ENCODE measurements at regions not wholly inside any gene's neighbourhood (a gene's known extent, or its start where the extent isn't known, plus 50 kb on each side); places are given as distances from the start of the nearest gene placed in this dataset.

GRCh38 chr3:159879146-159879545, 109.5 kb upstream of the IL12A start:
- Histone ChIP-seq H3K36me3 (replicated peaks; ENCODE audit: insufficient read depth, low read depth) (no peaks in the 10 kb centered on the region), H3K4me1 (ENCODE audit: insufficient read depth) (peaks cover 5% of the 10 kb centered on the region), H3K4me3 (no peak overlapping the region), H3K27me3 (no peaks in the 10 kb centered on the region), H3K79me2 (no peaks in the 10 kb centered on the region), H3K9me3 (ENCODE audit: low read depth) (no peaks in the 10 kb centered on the region), H3K9me2 (replicated peaks; ENCODE audit: insufficient read depth) (no peaks in the 10 kb centered on the region), H2AFZ (no peak overlapping the region), H4K20me1 (ENCODE audit: insufficient read depth, poor library complexity, severe bottlenecking) (no peaks in the 10 kb centered on the region), H3K4me2 (no peak overlapping the region), H3K27ac (no peak overlapping the region)
- TF ChIP-seq EZH2phosphoT487 (IDR thresholded peaks at IDR 0.05; ENCODE audit: low read depth, severe bottlenecking, unreplicated experiment) (no peak), EZH2 (IDR thresholded peaks at IDR 0.05; ENCODE audit: borderline replicate concordance) (no peak)
- TF ChIP-seq, protein P1, sequence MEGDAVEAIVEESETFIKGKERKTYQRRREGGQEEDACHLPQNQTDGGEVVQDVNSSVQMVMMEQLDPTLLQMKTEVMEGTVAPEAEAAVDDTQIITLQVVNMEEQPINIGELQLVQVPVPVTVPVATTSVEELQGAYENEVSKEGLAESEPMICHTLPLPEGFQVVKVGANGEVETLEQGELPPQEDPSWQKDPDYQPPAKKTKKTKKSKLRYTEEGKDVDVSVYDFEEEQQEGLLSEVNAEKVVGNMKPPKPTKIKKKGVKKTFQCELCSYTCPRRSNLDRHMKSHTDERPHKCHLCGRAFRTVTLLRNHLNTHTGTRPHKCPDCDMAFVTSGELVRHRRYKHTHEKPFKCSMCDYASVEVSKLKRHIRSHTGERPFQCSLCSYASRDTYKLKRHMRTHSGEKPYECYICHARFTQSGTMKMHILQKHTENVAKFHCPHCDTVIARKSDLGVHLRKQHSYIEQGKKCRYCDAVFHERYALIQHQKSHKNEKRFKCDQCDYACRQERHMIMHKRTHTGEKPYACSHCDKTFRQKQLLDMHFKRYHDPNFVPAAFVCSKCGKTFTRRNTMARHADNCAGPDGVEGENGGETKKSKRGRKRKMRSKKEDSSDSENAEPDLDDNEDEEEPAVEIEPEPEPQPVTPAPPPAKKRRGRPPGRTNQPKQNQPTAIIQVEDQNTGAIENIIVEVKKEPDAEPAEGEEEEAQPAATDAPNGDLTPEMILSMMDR (IDR thresholded peaks at IDR 0.05; ENCODE audit: poor library complexity) = no peak
- DNase-seq (ENCODE audit: low spot score) = no peak
- WGBS (ENCODE audit: low lambda C conversion rate, missing lambda C conversion rate) = 86% methylated on average over 2 of the region's 2 CpGs

DNA sequence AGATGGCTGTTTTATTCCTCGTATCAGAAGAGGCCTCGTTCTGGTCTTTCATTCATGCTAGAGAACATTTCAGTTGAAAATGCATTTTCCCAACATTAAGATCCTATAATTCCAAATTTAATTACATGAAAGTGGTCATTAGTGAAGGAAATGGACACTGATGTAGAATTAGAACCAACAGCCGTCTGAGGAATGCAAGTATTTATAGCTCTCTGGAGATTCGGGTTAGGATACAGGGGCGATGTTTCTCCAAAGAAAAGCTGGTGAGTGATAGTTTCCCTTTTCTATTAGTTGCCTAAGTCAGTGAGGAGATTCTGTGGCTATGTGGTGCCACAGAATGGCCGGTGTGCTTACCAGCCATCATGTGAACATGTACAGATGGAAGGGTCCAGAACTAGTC, 109.0 kb upstream of the IL12A start:
- no peaks in the 10 kb centered on the region for H3K79me2 ChIP-seq
- H3K4me2 ChIP-seq = no peak overlapping the region
- H3K9me3 ChIP-seq (ENCODE audit: low read depth) = no peaks in the 10 kb centered on the region
- DNase-seq (ENCODE audit: low spot score) = no peak
- no peak overlapping the region for H2AFZ ChIP-seq
- no peaks in the 10 kb centered on the region for H3K36me3 ChIP-seq (replicated peaks; ENCODE audit: insufficient read depth, low read depth)
- H3K4me3 ChIP-seq = no peak overlapping the region
- WGBS (ENCODE audit: low lambda C conversion rate, missing lambda C conversion rate) = 76% methylated on average over 6 of the region's 6 CpGs
- no peaks in the 10 kb centered on the region for H3K27me3 ChIP-seq
- H3K27ac ChIP-seq = no peak overlapping the region
- TF ChIP-seq, protein P1 (IDR thresholded peaks at IDR 0.05; ENCODE audit: poor library complexity) = no peak
- no peak for TF ChIP-seq EZH2 (IDR thresholded peaks at IDR 0.05; ENCODE audit: borderline replicate concordance)
- no peak for TF ChIP-seq EZH2phosphoT487 (IDR thresholded peaks at IDR 0.05; ENCODE audit: low read depth, severe bottlenecking, unreplicated experiment)
- H4K20me1 ChIP-seq (ENCODE audit: insufficient read depth, poor library complexity, severe bottlenecking) = no peaks in the 10 kb centered on the region
- no peaks in the 10 kb centered on the region for H3K9me2 ChIP-seq (replicated peaks; ENCODE audit: insufficient read depth)
- H3K4me1 ChIP-seq (ENCODE audit: insufficient read depth) = peaks cover 5% of the 10 kb centered on the region

- Histone ChIP-seq H2AFZ (no peak overlapping the region), H3K36me3 (replicated peaks; ENCODE audit: insufficient read depth, low read depth) (no peaks in the 10 kb centered on the region), H3K27me3 (no peaks in the 10 kb centered on the region), H3K4me1 (ENCODE audit: insufficient read depth) (peaks cover 5% of the 10 kb centered on the region), H3K79me2 (no peaks in the 10 kb centered on the region), H3K4me3 (no peak overlapping the region), H3K4me2 (no peak overlapping the region), H3K27ac (no peak overlapping the region), H3K9me3 (ENCODE audit: low read depth) (no peaks in the 10 kb centered on the region), H4K20me1 (ENCODE audit: insufficient read depth, poor library complexity, severe bottlenecking) (no peaks in the 10 kb centered on the region), H3K9me2 (replicated peaks; ENCODE audit: insufficient read depth) (no peaks in the 10 kb centered on the region)
- DNase-seq (ENCODE audit: low spot score) = no peak
- 93% methylated on average over 2 of the region's 2 CpGs for WGBS (ENCODE audit: low lambda C conversion rate, missing lambda C conversion rate)
- TF ChIP-seq, protein P1 (IDR thresholded peaks at IDR 0.05; ENCODE audit: poor library complexity) = no peak
- TF ChIP-seq EZH2phosphoT487 (IDR thresholded peaks at IDR 0.05; ENCODE audit: low read depth, severe bottlenecking, unreplicated experiment) = no peak
- TF ChIP-seq EZH2 (IDR thresholded peaks at IDR 0.05; ENCODE audit: borderline replicate concordance) = no peak
Observed at GRCh38 chr3:159881208-159881607, 107.4 kb upstream of the IL12A start.

DNA sequence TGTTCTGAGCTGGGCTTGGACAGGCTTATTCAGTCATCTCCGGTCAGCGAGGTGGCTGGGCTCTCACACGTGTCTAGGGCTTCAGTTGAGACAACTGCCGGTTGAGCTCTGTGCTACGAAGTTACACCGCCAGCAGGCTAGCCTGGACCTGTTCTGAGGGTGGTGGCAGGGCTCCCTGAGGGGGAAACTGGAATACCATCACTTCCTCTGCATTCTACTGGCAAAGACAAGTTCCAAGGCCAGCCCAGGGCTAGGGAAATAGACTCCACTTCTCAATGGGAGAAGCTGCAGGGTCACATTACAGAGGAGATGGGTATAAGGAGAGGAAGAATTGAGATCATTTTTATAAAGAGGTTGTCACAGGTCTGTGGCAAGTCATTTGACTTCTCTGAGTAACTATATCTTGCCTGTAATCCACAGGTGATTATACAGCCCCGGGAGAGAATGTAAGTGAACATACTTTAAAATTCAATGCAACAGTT, 106.8 kb upstream of the IL12A start:
- H3K36me3 ChIP-seq (replicated peaks; ENCODE audit: insufficient read depth, low read depth) = no peaks in the 10 kb centered on the region
- no peaks in the 10 kb centered on the region for H4K20me1 ChIP-seq (ENCODE audit: insufficient read depth, poor library complexity, severe bottlenecking)
- H3K9me2 ChIP-seq (replicated peaks; ENCODE audit: insufficient read depth) = no peaks in the 10 kb centered on the region
- H3K4me2 ChIP-seq = no peak overlapping the region
- H3K4me3 ChIP-seq = no peak overlapping the region
- no peaks in the 10 kb centered on the region for H3K9me3 ChIP-seq (ENCODE audit: low read depth)
- no peak for TF ChIP-seq EZH2 (IDR thresholded peaks at IDR 0.05; ENCODE audit: borderline replicate concordance)
- TF ChIP-seq, protein P1 (IDR thresholded peaks at IDR 0.05; ENCODE audit: poor library complexity) = no peak
- no peak for TF ChIP-seq EZH2phosphoT487 (IDR thresholded peaks at IDR 0.05; ENCODE audit: low read depth, severe bottlenecking, unreplicated experiment)
- 81% methylated on average over 7 of the region's 7 CpGs for WGBS (ENCODE audit: low lambda C conversion rate, missing lambda C conversion rate)
- no peaks in the 10 kb centered on the region for H3K79me2 ChIP-seq
- peak overlapping the region; percentile 3 for H3K27ac ChIP-seq
- no peak overlapping the region for H2AFZ ChIP-seq
- no peak for DNase-seq (ENCODE audit: low spot score)
- peaks cover 5% of the 10 kb centered on the region for H3K4me1 ChIP-seq (ENCODE audit: insufficient read depth)
- H3K27me3 ChIP-seq = no peaks in the 10 kb centered on the region

All from hepatocyte (in vitro differentiated cells).